GM21825 (cell line): ENCODE measurements at regions not wholly inside any gene's neighbourhood (a gene's known extent, or its start where the extent isn't known, plus 50 kb on each side); places are given as distances from the start of the nearest gene placed in this dataset.
"Not testable (repeated sequence)": the region's sequence is repeated elsewhere in the genome, so short reads cannot be mapped to it uniquely, and the experiment has no call there.

ENCODE experiments used
- ATAC-seq: cut with Tn5 transposase; IDR thresholded peaks from one replicate; pipeline ENCODE4 v1.9.1; 2021; ENCODE audit warnings: mild to moderate bottlenecking, moderate library complexity; ENCODE audit not compliant: unreplicated experiment

GRCh38 chr15:79738143-79738542, 158.7 kb downstream of the MTHFS start:
- ATAC-seq, result no peak

DNA sequence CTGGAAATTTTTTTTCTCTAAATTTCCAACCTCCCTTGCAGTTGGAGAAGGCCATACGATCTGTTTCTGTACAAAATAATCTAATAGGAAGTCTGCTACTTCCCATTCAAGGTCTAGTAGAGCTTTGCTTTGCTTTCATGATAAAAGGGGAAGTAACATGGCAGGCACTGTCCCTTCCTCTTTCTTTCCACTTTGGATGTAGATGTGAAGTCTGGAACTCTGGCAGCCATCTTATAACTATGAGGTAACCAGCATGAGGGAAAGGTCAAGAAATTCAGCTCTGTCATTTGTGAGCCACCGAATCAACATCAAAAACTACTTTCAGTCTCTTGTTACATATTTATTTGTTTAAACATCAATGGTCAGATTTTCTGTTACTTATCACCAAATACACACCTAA, 156.3 kb downstream of the MTHFS start:
- no peak for ATAC-seq

GRCh38 chr15:79743032-79743431, 153.8 kb downstream of the MTHFS start:
- ATAC-seq, result no peak

DNA sequence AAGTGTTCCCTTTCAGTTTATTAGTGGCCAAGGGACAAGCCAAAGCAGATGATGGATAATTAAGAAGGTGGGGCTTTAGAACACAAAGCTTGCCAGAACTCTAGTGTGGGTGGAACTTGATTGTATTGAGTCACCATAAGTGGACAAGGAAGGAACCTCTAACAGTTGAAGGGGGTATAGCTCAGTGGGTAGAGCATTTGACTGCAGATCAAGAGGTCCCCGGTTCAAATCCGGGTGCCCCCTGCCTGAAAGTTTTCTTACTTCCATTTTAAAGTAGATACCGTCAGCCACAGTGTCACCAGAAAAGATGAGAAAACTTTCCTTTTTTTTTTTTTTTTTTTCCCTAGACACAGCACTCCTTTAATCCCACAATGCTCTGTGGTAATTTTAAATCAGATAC, 152.3 kb downstream of the MTHFS start:
- ATAC-seq, result not testable (repeated sequence)

- ATAC-seq, result no peak
Measured at GRCh38 chr15:79756365-79756764, 140.4 kb downstream of the MTHFS start.

DNA sequence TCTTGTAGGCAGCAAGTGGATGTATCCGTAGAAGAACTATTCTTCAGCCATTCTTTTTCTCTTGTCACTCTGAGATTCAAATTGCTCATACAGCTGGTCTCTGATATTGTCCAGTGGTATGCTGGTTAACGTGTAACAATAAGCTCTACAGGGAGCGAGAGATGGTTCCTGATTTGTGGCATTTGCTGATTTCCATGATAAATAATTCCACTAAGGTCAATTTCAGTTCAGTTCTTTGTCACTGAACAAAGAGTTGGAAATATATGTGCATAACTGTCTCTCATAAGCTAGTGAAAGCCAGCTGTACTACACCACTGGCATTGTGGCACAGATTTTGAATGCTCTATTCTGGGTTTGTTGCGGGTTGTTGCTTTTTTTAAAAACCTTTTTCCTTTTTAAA, 131.7 kb downstream of the MTHFS start:
- ATAC-seq, result no peak

DNA sequence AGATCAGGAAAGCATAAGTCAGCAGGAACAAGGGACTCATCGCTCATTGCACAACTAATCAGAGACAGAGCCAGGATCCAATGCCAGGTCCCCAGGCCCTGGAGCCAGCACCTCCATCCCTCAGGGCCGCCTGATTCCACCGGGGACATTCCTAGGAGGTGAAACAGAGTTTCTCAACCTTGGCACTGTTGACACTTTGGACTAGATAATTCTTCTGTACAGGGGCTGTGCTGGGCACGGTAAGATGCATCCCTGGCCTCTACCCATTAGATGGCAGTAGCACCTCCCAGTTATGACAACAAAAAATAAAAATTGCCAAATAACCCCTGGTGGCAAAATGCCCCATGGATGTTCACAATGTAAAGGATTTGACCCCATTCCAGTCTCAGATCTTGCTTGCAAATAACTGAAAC, 127.7 kb downstream of the MTHFS start:
- ATAC-seq, result no peak

DNA sequence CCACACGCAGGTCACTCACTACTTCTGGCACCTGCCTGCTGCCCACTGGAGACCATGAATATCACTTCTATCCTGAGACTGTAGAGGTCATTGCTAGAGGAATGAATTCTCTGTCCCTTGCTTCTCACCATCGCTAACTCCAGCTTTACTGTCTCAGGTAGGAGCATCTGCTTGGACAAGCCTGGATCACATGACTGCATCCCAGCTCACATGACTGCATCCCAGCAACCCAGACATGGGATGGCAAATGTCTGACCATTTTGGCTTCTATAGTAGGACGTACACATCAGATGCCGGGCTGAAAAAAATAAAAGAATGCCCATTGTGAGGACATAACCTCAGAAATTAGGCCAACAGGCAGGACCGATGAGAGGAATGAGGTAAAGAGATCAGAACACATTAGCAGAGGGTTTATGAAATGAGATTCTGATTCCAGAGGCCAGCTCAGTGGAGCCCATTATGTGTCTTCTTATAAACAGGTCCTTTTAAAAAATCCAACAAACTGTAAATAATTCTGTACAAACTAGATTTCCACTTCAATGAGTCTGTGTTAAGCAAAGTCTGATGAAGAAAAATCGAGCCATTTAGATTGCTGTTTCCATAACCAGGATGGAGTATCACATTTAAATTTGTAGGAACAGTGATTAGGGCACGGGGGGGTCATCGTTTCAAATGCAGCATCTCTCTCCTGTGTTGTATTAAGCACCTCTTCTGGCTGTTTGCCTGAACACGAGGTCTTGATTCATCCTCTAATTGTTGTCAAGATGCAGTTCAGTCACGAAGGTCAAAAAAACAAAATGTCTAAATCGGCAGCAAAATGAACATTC, 126.7 kb downstream of the MTHFS start:
- no peak for ATAC-seq

DNA sequence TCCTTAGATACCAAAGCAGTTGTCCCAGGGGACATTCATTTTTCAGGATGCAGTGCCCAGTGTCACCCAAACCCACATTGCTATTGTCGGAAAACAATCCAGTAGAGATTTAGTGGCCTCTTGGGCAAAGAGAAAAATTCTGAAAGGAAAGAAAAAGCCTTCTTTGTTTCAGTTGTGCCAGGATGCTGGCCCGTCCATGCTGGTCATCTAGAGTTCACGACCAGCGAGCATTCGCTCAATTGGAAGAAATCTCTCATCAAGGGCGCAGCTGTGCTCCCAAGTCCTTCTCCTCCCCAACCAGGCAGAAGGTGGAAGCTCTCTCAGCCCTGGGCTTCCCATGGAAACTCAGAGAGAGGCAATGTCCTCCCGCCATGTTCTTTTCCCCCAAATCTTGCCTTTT, 123.7 kb downstream of the MTHFS start:
- no peak for ATAC-seq

GRCh38 chr15:79775821-79776220, 121.0 kb downstream of the MTHFS start:
- ATAC-seq, result no peak

DNA sequence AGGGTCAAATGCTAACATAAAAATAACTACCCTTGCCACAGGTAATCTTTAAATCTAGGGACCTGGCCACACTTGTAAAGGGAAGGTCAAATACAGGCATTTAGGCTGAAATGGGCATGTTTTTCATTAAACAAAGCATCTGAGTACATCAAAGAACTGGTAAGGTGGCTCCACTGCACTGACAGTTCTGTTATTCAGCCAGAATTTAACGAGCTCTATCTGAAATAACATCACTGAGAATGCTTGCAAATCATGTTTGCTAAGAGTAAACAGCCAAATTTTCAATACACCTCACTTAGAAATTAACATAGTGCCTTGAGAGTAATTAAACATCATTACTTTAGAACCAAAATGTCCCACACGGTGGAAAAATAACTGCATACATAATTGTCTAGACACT, 118.9 kb downstream of the MTHFS start:
- ATAC-seq, result no peak

DNA sequence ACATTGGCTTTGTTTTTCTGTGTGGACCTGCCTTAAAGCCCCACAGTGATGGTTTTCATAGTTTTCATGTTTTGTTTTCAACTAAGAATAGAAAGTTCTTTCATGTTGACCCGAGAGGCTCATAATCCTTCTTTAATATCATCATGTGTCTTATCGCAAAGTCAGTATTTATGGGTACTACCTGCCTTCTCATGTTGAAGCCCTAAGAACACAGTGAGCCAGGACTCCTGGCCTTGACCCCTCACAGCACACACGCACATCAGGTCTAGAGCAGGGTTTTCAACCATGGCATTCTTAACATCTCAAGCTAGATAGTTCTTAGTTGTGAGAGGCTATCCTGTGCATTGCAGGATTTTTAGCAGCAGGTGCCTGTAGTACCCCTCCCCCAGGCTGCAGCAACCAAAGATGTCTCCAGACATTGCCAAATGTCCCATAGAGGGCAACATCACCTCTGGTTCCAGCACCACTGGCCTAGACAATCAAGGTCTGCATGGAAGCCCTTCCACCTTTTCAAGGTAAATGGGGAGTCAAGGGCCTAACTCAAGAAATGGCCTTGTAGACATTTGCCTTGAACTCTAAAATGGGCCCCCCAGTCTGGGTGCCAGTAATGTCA, 118.3 kb downstream of the MTHFS start:
- ATAC-seq, result no peak

DNA sequence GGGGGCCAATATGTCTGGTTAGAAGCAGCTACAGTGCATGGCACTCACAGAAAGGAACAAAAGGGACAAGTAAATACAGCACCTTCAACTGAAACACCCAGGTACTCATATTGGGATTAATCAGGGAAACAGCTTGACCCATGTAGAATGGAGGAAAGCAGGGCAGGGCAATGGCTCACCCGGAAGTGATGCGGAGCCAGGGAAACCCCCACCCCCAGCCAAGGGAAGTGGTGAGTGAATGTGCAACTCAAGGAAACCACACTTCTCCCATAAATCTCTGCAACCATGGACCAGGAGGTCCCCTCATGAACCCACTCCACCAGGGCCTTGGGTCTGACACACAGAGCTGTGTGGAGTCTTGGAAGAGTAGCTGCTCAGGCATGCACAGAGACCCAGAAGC, 117.1 kb downstream of the MTHFS start:
- no peak for ATAC-seq

- ATAC-seq, result not testable (repeated sequence)
Measured at GRCh38 chr15:79782307-79782706, 114.5 kb downstream of the MTHFS start.
